Suprapubic skin (tissue), 3 donors: ENCODE measurements at regions not wholly inside any gene's neighbourhood (a gene's known extent, or its start where the extent isn't known, plus 50 kb on each side); places are given as distances from the start of the nearest gene placed in this dataset.

Source experiments
- POLR2A ChIP-seq, 2 donors: fragments of 450-650 bp; IDR thresholded peaks; one replicate each; pipeline ENCODE4 v1.6.1; 2017; ENCODE audit warnings: antibody characterized with exemption in 2 of 2, mild to moderate bottlenecking in 2 of 2, moderate library complexity in 2 of 2
- TF ChIP-seq, protein P1 (sequence below), 2 donors: fragments of 200-600 bp in 1 of 2; fragments of 450-650 bp in 1 of 2; sonication (generic) in 1 of 2; IDR thresholded peaks; one replicate each; pipeline ENCODE4 v1.5.1; 2016 to 2019; ENCODE audit warnings: antibody characterized with exemption in 2 of 2, mild to moderate bottlenecking in 1 of 2, moderate library complexity in 1 of 2

DNA sequence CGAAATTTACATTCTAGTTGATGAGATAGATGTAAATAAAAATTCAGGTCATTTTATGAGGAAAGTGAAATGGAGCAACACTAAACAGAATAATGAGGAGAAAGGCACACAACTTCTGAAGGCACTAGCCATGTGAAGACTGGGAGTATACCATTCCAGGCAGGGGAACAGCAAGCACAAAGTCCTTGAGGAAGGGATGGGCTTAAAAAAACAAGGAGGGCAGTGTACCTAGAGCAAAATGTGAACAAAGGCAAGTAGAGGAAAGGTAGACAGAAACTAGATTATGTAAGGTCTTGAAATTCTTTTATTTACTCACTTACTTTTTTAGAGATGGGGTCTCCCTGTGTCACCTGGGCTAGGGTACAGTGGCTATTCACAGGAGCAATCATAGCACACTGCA is 54.1 kb upstream of the LRIG2 start:
- TF ChIP-seq, protein P1, sequence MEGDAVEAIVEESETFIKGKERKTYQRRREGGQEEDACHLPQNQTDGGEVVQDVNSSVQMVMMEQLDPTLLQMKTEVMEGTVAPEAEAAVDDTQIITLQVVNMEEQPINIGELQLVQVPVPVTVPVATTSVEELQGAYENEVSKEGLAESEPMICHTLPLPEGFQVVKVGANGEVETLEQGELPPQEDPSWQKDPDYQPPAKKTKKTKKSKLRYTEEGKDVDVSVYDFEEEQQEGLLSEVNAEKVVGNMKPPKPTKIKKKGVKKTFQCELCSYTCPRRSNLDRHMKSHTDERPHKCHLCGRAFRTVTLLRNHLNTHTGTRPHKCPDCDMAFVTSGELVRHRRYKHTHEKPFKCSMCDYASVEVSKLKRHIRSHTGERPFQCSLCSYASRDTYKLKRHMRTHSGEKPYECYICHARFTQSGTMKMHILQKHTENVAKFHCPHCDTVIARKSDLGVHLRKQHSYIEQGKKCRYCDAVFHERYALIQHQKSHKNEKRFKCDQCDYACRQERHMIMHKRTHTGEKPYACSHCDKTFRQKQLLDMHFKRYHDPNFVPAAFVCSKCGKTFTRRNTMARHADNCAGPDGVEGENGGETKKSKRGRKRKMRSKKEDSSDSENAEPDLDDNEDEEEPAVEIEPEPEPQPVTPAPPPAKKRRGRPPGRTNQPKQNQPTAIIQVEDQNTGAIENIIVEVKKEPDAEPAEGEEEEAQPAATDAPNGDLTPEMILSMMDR (IDR thresholded peaks at IDR 0.05), result no peak
- TF ChIP-seq POLR2A (IDR thresholded peaks at IDR 0.05), result no peak
